ENCODE measurements at regions not wholly inside any gene's neighbourhood (a gene's known extent, or its start where the extent isn't known, plus 50 kb on each side); places are given as distances from the start of the nearest gene placed in this dataset.

- TF ChIP-seq GATA3 (IDR thresholded peaks at IDR 0.05; ENCODE audit: low read depth, low read length): no peak
- TF ChIP-seq GATA2 (IDR thresholded peaks at IDR 0.05; ENCODE audit: low read depth, low read length): no peak
Measured at GRCh38 chr6:18667612-18668011, 280.5 kb downstream of the RNF144B start.
